ENCODE measurements at regions not wholly inside any gene's neighbourhood (a gene's known extent, or its start where the extent isn't known, plus 50 kb on each side); places are given as distances from the start of the nearest gene placed in this dataset.

- ChIA-PET SMC1A (ENCODE audit: uncharacterized antibody, unreplicated experiment) (no interaction called here), RAD21 (ENCODE audit: unreplicated experiment) (no interaction called here), POLR2A (no interaction called here), CTCF (no interaction called here)
- H3K4me2 ChIP-seq (ENCODE audit: control insufficient read depth, insufficient read depth), result no peak overlapping the region
- FAIRE-seq (no peak), ATAC-seq (no peak), DNase-seq (ENCODE audit: low read depth, low spot score) (no peak)
- no peak overlapping the region for H3K27ac ChIP-seq (ENCODE audit: control insufficient read depth, insufficient read depth)
- 17% methylated on average over 9 of the region's 9 CpGs for WGBS (ENCODE audit: insufficient coverage, insufficient replicate concordance, low lambda C conversion rate, missing lambda C conversion rate)
- no peaks in the 10 kb centered on the region for H3K27me3 ChIP-seq (replicated peaks in 1 of 2; ENCODE audit: control insufficient read depth in 2 of 2, insufficient read depth in 2 of 2, low read length in 1 of 2)
- intact Hi-C loops (cut with micrococcal nuclease; ENCODE audit: unreplicated experiment) (no loop called here), in situ Hi-C loops (cut with MboI) (no loop called here)
- no peak overlapping the region for H3K4me3 ChIP-seq
- no TSS peak for BruUV-seq (replicated peaks)
- no peaks in the 10 kb centered on the region for H3K79me2 ChIP-seq (ENCODE audit: control insufficient read depth, insufficient read depth, low read length)
- no peak overlapping the region for H3K9ac ChIP-seq (ENCODE audit: control insufficient read depth, insufficient read depth, low read length)
- no peaks in the 10 kb centered on the region for H4K20me1 ChIP-seq (ENCODE audit: control insufficient read depth, insufficient read depth)
- no peak overlapping the region for H2AFZ ChIP-seq (ENCODE audit: control insufficient read depth, low read depth, low read length)
- no peaks in the 10 kb centered on the region for H3K9me3 ChIP-seq (replicated peaks; ENCODE audit: control insufficient read depth, insufficient read depth, low read length)
- no peaks in the 10 kb centered on the region for H3K36me3 ChIP-seq (ENCODE audit: control insufficient read depth in 2 of 2, insufficient read depth in 2 of 2, low read length in 1 of 2)
- H3K4me1 ChIP-seq (ENCODE audit: control insufficient read depth, insufficient read depth, low read length), result no peaks in the 10 kb centered on the region
- TF ChIP-seq LARP7 (IDR thresholded peaks at IDR 0.05) (no peak), ETV6 (conservative IDR thresholded peaks at IDR 0.05 in 1 of 2, IDR thresholded peaks at IDR 0.05 in 1 of 2; ENCODE audit: borderline replicate concordance in 1 of 2, low read depth in 1 of 2) (no peak), FOS (IDR thresholded peaks at IDR 0.05; ENCODE audit: borderline replicate concordance, extremely low read depth, insufficient read length) (no peak), HDAC2 (IDR thresholded peaks at IDR 0.05) (no peak), REST (IDR thresholded peaks at IDR 0.05; ENCODE audit: low read depth, low read length) (no peak), GATAD2B (conservative IDR thresholded peaks at IDR 0.05; ENCODE audit: low read depth) (no peak), BCLAF1 (IDR thresholded peaks at IDR 0.05) (no peak), EP300 (IDR thresholded peaks at IDR 0.05; ENCODE audit: borderline replicate concordance in 1 of 2, control insufficient read depth in 1 of 2, low read depth in 2 of 2, low read length in 2 of 2) (no peak), RAD51 (IDR thresholded peaks at IDR 0.05) (no peak), ZNF207 (IDR thresholded peaks at IDR 0.05; ENCODE audit: borderline replicate concordance) (no peak), HDGF (IDR thresholded peaks at IDR 0.05) (no peak)
- TF ChIP-seq, protein P1, sequence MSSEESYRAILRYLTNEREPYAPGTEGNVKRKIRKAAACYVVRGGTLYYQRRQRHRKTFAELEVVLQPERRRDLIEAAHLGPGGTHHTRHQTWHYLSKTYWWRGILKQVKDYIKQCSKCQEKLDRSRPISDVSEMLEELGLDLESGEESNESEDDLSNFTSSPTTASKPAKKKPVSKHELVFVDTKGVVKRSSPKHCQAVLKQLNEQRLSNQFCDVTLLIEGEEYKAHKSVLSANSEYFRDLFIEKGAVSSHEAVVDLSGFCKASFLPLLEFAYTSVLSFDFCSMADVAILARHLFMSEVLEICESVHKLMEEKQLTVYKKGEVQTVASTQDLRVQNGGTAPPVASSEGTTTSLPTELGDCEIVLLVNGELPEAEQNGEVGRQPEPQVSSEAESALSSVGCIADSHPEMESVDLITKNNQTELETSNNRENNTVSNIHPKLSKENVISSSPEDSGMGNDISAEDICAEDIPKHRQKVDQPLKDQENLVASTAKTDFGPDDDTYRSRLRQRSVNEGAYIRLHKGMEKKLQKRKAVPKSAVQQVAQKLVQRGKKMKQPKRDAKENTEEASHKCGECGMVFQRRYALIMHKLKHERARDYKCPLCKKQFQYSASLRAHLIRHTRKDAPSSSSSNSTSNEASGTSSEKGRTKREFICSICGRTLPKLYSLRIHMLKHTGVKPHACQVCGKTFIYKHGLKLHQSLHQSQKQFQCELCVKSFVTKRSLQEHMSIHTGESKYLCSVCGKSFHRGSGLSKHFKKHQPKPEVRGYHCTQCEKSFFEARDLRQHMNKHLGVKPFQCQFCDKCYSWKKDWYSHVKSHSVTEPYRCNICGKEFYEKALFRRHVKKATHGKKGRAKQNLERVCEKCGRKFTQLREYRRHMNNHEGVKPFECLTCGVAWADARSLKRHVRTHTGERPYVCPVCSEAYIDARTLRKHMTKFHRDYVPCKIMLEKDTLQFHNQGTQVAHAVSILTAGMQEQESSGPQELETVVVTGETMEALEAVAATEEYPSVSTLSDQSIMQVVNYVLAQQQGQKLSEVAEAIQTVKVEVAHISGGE (CRISPR knock-in tag; IDR thresholded peaks at IDR 0.05), result no peak
- TF ChIP-seq, protein P2, sequence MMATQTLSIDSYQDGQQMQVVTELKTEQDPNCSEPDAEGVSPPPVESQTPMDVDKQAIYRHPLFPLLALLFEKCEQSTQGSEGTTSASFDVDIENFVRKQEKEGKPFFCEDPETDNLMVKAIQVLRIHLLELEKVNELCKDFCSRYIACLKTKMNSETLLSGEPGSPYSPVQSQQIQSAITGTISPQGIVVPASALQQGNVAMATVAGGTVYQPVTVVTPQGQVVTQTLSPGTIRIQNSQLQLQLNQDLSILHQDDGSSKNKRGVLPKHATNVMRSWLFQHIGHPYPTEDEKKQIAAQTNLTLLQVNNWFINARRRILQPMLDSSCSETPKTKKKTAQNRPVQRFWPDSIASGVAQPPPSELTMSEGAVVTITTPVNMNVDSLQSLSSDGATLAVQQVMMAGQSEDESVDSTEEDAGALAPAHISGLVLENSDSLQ (IDR thresholded peaks at IDR 0.05), result no peak
Observed at GRCh38 chr1:29624320-29625083, 388.2 kb downstream of the PTPRU start.
